Mucosa of descending colon (tissue), 3 donors: ENCODE measurements at regions not wholly inside any gene's neighbourhood (a gene's known extent, or its start where the extent isn't known, plus 50 kb on each side); places are given as distances from the start of the nearest gene placed in this dataset.

Source experiments
- ATAC-seq: fragments of 200-7000 bp; cut with Tn5 transposase; one replicate; pipeline ENCODE4 v1.9.1; 2020; ENCODE audit warnings: mild to moderate bottlenecking, moderate library complexity
- DNase-seq, 3 donors: peaks; one replicate each; pipeline ENCODE4 v3.0.0-alpha.2; 2020
- H3K36me3 ChIP-seq: fragments of 200-600 bp; one replicate; pipeline ENCODE4 v1.8.0; 2021; ENCODE audit warnings: low read depth, mild to moderate bottlenecking
- H3K4me1 ChIP-seq: fragments of 200-600 bp; one replicate; pipeline ENCODE4 v1.8.0; 2021; ENCODE audit warnings: low read depth, mild to moderate bottlenecking
- H3K4me3 ChIP-seq: fragments of 200-600 bp; one replicate; pipeline ENCODE4 v1.8.0; 2021; ENCODE audit warnings: mild to moderate bottlenecking
- H3K9me3 ChIP-seq: fragments of 200-600 bp; one replicate; pipeline ENCODE4 v1.8.0; 2021; ENCODE audit warnings: mild to moderate bottlenecking
- CTCF ChIP-seq: fragments of 200-600 bp; IDR thresholded peaks from one replicate; pipeline ENCODE4 v1.8.0; 2022; ENCODE audit warnings: antibody characterized with exemption, mild to moderate bottlenecking
- intact Hi-C, 2 donors: fragments of 100-400 bp; cut with DNase I in 1 of 2; cut with micrococcal nuclease in 1 of 2; formaldehyde crosslinking; loops; one replicate each; pipeline versions ENCODE4 v1.11.0 to v1.11.1; 2022; cut with DNase I, micrococcal nuclease
- donor health status: DM: no; HTN: no; CAD: no; lungs with moderate emphysema.
- donor health status: DM: no; HTN: no; CAD: no.
- donor health status: DM: no; HTN: yes; CAD: no.

DNA sequence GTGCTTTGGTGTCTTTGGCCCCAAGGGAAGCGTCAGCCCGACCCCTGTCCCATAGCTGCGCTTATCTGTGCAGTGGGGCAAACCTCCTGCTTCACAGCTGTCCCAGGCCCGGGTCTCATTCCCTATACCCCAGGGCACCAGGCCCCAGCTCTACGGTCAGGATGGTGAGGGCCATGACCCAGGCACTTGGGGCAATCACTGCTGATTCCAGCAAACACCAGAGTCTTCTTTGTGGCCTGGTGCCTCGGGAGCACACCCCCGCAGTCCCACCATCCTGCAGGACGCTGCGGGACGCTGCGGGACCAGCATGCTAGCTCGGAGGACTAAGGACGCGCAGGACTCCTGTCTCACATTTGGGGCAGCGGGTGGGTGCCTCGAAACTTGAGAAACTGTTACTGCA lies 116.9 kb upstream of the HDAC4 start:
- DNase-seq = no peak
- no peak for ATAC-seq
- intact Hi-C loops = no loop called here
- H3K4me3 ChIP-seq = no peak overlapping the region
- H3K4me1 ChIP-seq = no peaks in the 10 kb centered on the region
- H3K36me3 ChIP-seq = no peaks in the 10 kb centered on the region
- no peaks in the 10 kb centered on the region for H3K9me3 ChIP-seq
- no peak for TF ChIP-seq CTCF

GRCh38 chr2:239516954-239517305 lies 116.1 kb upstream of the HDAC4 start:
- no peaks in the 10 kb centered on the region for H3K4me1 ChIP-seq
- no peaks in the 10 kb centered on the region for H3K36me3 ChIP-seq
- no peak for TF ChIP-seq CTCF
- no peak overlapping the region for H3K4me3 ChIP-seq
- DNase-seq (no peak), ATAC-seq (no peak)
- H3K9me3 ChIP-seq = no peaks in the 10 kb centered on the region
- intact Hi-C loops = no loop called here

GRCh38 chr2:239516286-239516953 lies 115.6 kb upstream of the HDAC4 start:
- intact Hi-C loops = no loop called here

DNA sequence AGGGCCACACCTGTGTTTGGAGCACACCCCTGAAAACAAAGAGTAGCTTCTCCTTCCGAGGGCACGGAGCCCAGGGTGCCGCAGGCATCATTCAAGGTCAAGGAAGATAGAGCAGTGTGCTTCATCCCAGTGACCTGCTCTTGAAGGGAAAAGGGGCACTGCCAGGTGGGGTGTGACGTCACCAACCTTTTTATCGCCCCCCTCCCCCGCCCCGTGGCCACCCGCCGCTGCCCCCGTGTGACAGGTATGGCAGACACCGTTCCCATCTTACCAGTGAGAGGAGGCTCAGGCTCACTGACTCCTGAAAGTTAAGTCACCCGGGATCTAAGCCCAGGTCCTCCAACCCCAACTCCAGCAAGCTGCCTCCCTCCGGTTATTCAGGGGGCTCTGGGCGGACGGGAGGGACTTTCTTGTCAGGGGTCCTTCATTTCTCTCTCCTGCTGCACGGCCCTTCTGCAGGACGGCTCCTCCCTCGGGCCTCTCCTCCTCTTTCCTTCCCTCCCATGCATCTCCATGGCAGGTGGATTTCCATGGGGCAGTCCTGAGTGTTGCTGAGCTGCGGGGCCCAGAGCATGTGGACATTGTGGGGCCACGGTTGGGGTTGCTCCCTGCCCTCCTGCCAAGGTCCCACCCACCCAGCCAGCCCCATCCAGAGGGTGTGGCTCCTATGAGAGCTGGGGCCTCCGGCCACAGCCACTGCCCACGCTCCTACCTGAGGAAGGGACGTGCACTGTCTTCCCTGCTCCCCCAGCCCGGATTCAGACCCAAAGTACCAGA lies 114.1 kb upstream of the HDAC4 start:
- DNase-seq (no peak), ATAC-seq (no peak)
- no peak for TF ChIP-seq CTCF

More at GRCh38 chr2:239516286-239516953, 115.6 kb upstream of the HDAC4 start:
- ATAC-seq (no peak), DNase-seq (no peak)
- no peaks in the 10 kb centered on the region for H3K4me1 ChIP-seq
- no peak for TF ChIP-seq CTCF
- H3K36me3 ChIP-seq = no peaks in the 10 kb centered on the region
- H3K4me3 ChIP-seq = no peak overlapping the region
- no peaks in the 10 kb centered on the region for H3K9me3 ChIP-seq

DNA sequence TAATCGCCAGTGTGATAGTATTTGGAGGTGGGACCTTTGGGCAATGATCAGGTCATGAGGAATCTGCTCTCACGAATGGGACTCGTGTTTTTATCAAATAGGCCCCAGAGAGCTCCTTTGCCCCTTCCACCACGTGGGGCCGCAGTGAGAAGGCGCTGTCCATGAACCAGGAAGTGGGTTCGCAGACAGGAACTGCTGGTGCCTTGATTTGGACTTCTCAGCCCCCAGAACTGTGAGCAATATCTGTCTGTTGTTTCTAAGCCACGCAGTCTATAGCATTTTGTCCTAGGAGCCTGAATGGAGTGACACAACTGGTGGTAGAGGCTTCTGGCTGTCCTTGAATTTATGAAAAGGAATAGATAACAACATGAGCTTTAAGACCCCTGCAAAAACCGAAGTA lies 111.2 kb upstream of the HDAC4 start:
- intact Hi-C loops = no loop called here
- Histone ChIP-seq H3K36me3 (no peaks in the 10 kb centered on the region), H3K4me1 (no peaks in the 10 kb centered on the region), H3K4me3 (no peak overlapping the region), H3K9me3 (no peaks in the 10 kb centered on the region)
- no peak for DNase-seq
- TF ChIP-seq CTCF = no peak
- ATAC-seq = no peak

More for the DNA sequence above, 114.1 kb upstream of the HDAC4 start:
- Histone ChIP-seq H3K36me3 (no peaks in the 10 kb centered on the region), H3K9me3 (no peaks in the 10 kb centered on the region), H3K4me3 (no peak overlapping the region), H3K4me1 (no peaks in the 10 kb centered on the region)
- intact Hi-C loops = no loop called here
